CD4-positive, alpha-beta T cell treated with Interleukin-6 at 100 ng/mL for 8 hours (primary cell): ENCODE measurements at regions not wholly inside any gene's neighbourhood (a gene's known extent, or its start where the extent isn't known, plus 50 kb on each side); places are given as distances from the start of the nearest gene placed in this dataset.

Experiments
- DNase-seq: peaks from one replicate; pipeline ENCODE4 v3.0.0-alpha.2; 2020; ENCODE audit warnings: mixed read lengths, low spot score

GRCh38 chr7:10696064-10696463 lies 277.6 kb upstream of the PHF14 start:
- DNase-seq, result no peak

GRCh38 chr7:10703059-10703458 lies 270.6 kb upstream of the PHF14 start:
- no peak for DNase-seq

- no peak for DNase-seq
Measured at GRCh38 chr7:10703981-10704380, 269.7 kb upstream of the PHF14 start.

- DNase-seq, result no peak
Measured at GRCh38 chr7:10704653-10705052, 269.0 kb upstream of the PHF14 start.

GRCh38 chr7:10706875-10707493 lies 266.7 kb upstream of the PHF14 start:
- DNase-seq, result no peak

GRCh38 chr7:10707519-10707918 lies 266.2 kb upstream of the PHF14 start:
- DNase-seq, result no peak

GRCh38 chr7:10708447-10708846 lies 265.2 kb upstream of the PHF14 start:
- no peak for DNase-seq

GRCh38 chr7:10718768-10719167 lies 254.9 kb upstream of the PHF14 start:
- no peak for DNase-seq

- DNase-seq, result no peak
Measured at GRCh38 chr7:10720042-10720441, 253.6 kb upstream of the PHF14 start.

GRCh38 chr7:10721289-10721688 lies 252.4 kb upstream of the PHF14 start:
- DNase-seq, result no peak

- no peak for DNase-seq
Measured at GRCh38 chr7:10723832-10724231, 249.8 kb upstream of the PHF14 start.

- no peak for DNase-seq
Measured at GRCh38 chr7:10724449-10724848, 249.2 kb upstream of the PHF14 start.

GRCh38 chr7:10727636-10728035 lies 246.0 kb upstream of the PHF14 start:
- no peak for DNase-seq

GRCh38 chr7:10731253-10731773 lies 242.4 kb upstream of the PHF14 start:
- DNase-seq, result no peak

- no peak for DNase-seq
Measured at GRCh38 chr7:10733747-10734146, 239.9 kb upstream of the PHF14 start.

GRCh38 chr7:10734595-10734994 lies 239.1 kb upstream of the PHF14 start:
- DNase-seq, result no peak

GRCh38 chr7:10739401-10739800 lies 234.3 kb upstream of the PHF14 start:
- DNase-seq, result no peak

GRCh38 chr7:10740805-10741204 lies 232.9 kb upstream of the PHF14 start:
- DNase-seq, result no peak

- DNase-seq, result no peak
Measured at GRCh38 chr7:10756981-10757380, 216.7 kb upstream of the PHF14 start.

- DNase-seq, result no peak
Measured at GRCh38 chr7:10759120-10759519, 214.6 kb upstream of the PHF14 start.

GRCh38 chr7:10767771-10768170 lies 205.9 kb upstream of the PHF14 start:
- DNase-seq, result no peak

GRCh38 chr7:10770176-10770575 lies 203.5 kb upstream of the PHF14 start:
- DNase-seq, result no peak

GRCh38 chr7:10773430-10773829 lies 200.2 kb upstream of the PHF14 start:
- no peak for DNase-seq
